ENCODE measurements at regions not wholly inside any gene's neighbourhood (a gene's known extent, or its start where the extent isn't known, plus 50 kb on each side); places are given as distances from the start of the nearest gene placed in this dataset.

- Histone ChIP-seq H3K9ac (no peak overlapping the region), H3K4me2 (no peak overlapping the region), H3K36me3 (no peaks in the 10 kb centered on the region), H3K9me3 (replicated peaks in 1 of 11) (peaks cover 6 to 15% (median 11%) of the 10 kb centered on the region in 11 experiments; a peak in 16 of 22 replicates), H3K4me3 (no peak overlapping the region), H3K4me1 (peaks cover 0 to 7% (median 0%) of the 10 kb centered on the region in 10 experiments; a peak in 3 of 20 replicates), H3K27me3 (no peaks in the 10 kb centered on the region), H4K20me1 (no peaks in the 10 kb centered on the region), H3K27ac (no peak overlapping the region)
- no peak for TF ChIP-seq Cebpa-rat (IDR thresholded peaks at IDR 0.05)
These were observed 525.2 kb upstream of the PBX1 start for GRCh38 chr1:164033782-164034181.

GRCh38 chr1:164040754-164041153 lies 518.2 kb upstream of the PBX1 start:
- Histone ChIP-seq H3K4me3 (no peak overlapping the region), H3K27me3 (no peaks in the 10 kb centered on the region), H3K4me2 (no peak overlapping the region), H3K36me3 (no peaks in the 10 kb centered on the region), H3K9ac (no peak overlapping the region), H4K20me1 (no peaks in the 10 kb centered on the region), H3K4me1 (peaks cover 0 to under 1% (median 0%) of the 10 kb centered on the region in 10 experiments; a peak in 3 of 20 replicates), H3K9me3 (replicated peaks in 1 of 11) (no peaks in the 10 kb centered on the region; a peak in 1 of 22 replicates), H3K27ac (no peak overlapping the region)
- TF ChIP-seq Cebpa-rat (IDR thresholded peaks at IDR 0.05), result no peak

- Histone ChIP-seq H3K27ac (no peak overlapping the region), H4K20me1 (no peaks in the 10 kb centered on the region), H3K27me3 (no peaks in the 10 kb centered on the region), H3K9ac (no peak overlapping the region), H3K36me3 (no peaks in the 10 kb centered on the region), H3K4me2 (no peak overlapping the region), H3K4me1 (no peaks in the 10 kb centered on the region), H3K4me3 (no peak overlapping the region), H3K9me3 (replicated peaks in 1 of 11) (no peaks in the 10 kb centered on the region)
- no peak for TF ChIP-seq Cebpa-rat (IDR thresholded peaks at IDR 0.05)
These were observed 507.2 kb upstream of the PBX1 start for GRCh38 chr1:164051782-164052181.

- Histone ChIP-seq H3K9me3 (replicated peaks in 1 of 11) (no peaks in the 10 kb centered on the region), H4K20me1 (no peaks in the 10 kb centered on the region), H3K4me3 (no peak overlapping the region), H3K27ac (no peak overlapping the region), H3K9ac (no peak overlapping the region), H3K36me3 (no peaks in the 10 kb centered on the region), H3K4me1 (peaks cover 0 to 4% (median 0%) of the 10 kb centered on the region in 10 experiments; a peak in 2 of 20 replicates), H3K27me3 (no peaks in the 10 kb centered on the region), H3K4me2 (no peak overlapping the region)
- no peak for TF ChIP-seq Cebpa-rat (IDR thresholded peaks at IDR 0.05)
These were observed 504.7 kb upstream of the PBX1 start for GRCh38 chr1:164054331-164054730.

- Histone ChIP-seq H3K27ac (no peak overlapping the region), H3K9ac (no peak overlapping the region), H3K36me3 (no peaks in the 10 kb centered on the region), H3K9me3 (replicated peaks in 1 of 11) (no peaks in the 10 kb centered on the region), H3K4me1 (peaks cover 0 to 4% (median 0%) of the 10 kb centered on the region in 10 experiments; a peak in 2 of 20 replicates), H3K27me3 (no peaks in the 10 kb centered on the region), H4K20me1 (no peaks in the 10 kb centered on the region), H3K4me3 (no peak overlapping the region), H3K4me2 (no peak overlapping the region)
- no peak for TF ChIP-seq Cebpa-rat (IDR thresholded peaks at IDR 0.05)
These were observed 500.8 kb upstream of the PBX1 start for GRCh38 chr1:164058198-164058597.

- TF ChIP-seq Cebpa-rat (IDR thresholded peaks at IDR 0.05), result no peak
- Histone ChIP-seq H3K4me1 (peaks cover 0 to 4% (median 0%) of the 10 kb centered on the region in 10 experiments; a peak in 2 of 20 replicates), H3K9me3 (replicated peaks in 1 of 11) (no peaks in the 10 kb centered on the region), H3K4me2 (no peak overlapping the region), H3K27ac (no peak overlapping the region), H3K27me3 (no peaks in the 10 kb centered on the region), H4K20me1 (no peaks in the 10 kb centered on the region), H3K4me3 (no peak overlapping the region), H3K36me3 (no peaks in the 10 kb centered on the region), H3K9ac (no peak overlapping the region)
These were observed 497.5 kb upstream of the PBX1 start for GRCh38 chr1:164061528-164061927.

GRCh38 chr1:164064501-164064900 lies 494.5 kb upstream of the PBX1 start:
- no peak for TF ChIP-seq Cebpa-rat (IDR thresholded peaks at IDR 0.05)
- H3K27ac ChIP-seq, result no peak overlapping the region
- H3K9ac ChIP-seq, result no peak overlapping the region
- 0 out of 22 replicates have a peak, but pooled peaks cover 0 to 4% (median 0%) of the 10 kb centered on the region in 11 experiments for H3K9me3 ChIP-seq (replicated peaks in 1 of 11)
- no peak overlapping the region; a peak in 1 of 22 replicates for H3K4me2 ChIP-seq
- no peaks in the 10 kb centered on the region for H3K27me3 ChIP-seq
- H3K4me3 ChIP-seq, result no peak overlapping the region
- H3K4me1 ChIP-seq, result no peaks in the 10 kb centered on the region
- no peaks in the 10 kb centered on the region for H3K36me3 ChIP-seq
- H4K20me1 ChIP-seq, result no peaks in the 10 kb centered on the region

GRCh38 chr1:164071288-164071687 lies 487.7 kb upstream of the PBX1 start:
- no peak overlapping the region for H3K27ac ChIP-seq
- H3K4me2 ChIP-seq, result no peak overlapping the region
- no peak overlapping the region for H3K9ac ChIP-seq
- no peaks in the 10 kb centered on the region for H4K20me1 ChIP-seq
- no peak for TF ChIP-seq Cebpa-rat (IDR thresholded peaks at IDR 0.05)
- H3K4me3 ChIP-seq, result no peak overlapping the region
- no peaks in the 10 kb centered on the region for H3K27me3 ChIP-seq
- H3K36me3 ChIP-seq, result no peaks in the 10 kb centered on the region
- H3K9me3 ChIP-seq (replicated peaks in 1 of 11), result peaks cover 16 to 41% (median 24%) of the 10 kb centered on the region in 11 experiments; a peak in 20 of 22 replicates
- no peaks in the 10 kb centered on the region for H3K4me1 ChIP-seq

- no peak overlapping the region for H3K27ac ChIP-seq
- no peak overlapping the region for H3K4me2 ChIP-seq
- H3K9ac ChIP-seq, result no peak overlapping the region
- H3K9me3 ChIP-seq (replicated peaks in 1 of 11), result peaks cover 0 to 10% (median 0%) of the 10 kb centered on the region in 11 experiments; a peak in 3 of 22 replicates
- TF ChIP-seq Cebpa-rat (IDR thresholded peaks at IDR 0.05), result no peak
- H3K36me3 ChIP-seq, result no peaks in the 10 kb centered on the region
- no peak overlapping the region for H3K4me3 ChIP-seq
- no peaks in the 10 kb centered on the region for H3K27me3 ChIP-seq
- no peaks in the 10 kb centered on the region for H4K20me1 ChIP-seq
- H3K4me1 ChIP-seq, result peaks cover 0 to 3% (median 0%) of the 10 kb centered on the region in 10 experiments; a peak in 1 of 20 replicates
These were observed 472.2 kb upstream of the PBX1 start for GRCh38 chr1:164086832-164087231.

- H3K4me3 ChIP-seq, result no peak overlapping the region
- no peak for TF ChIP-seq Cebpa-rat (IDR thresholded peaks at IDR 0.05)
- H3K27ac ChIP-seq, result no peak overlapping the region
- no peaks in the 10 kb centered on the region for H3K27me3 ChIP-seq
- H3K4me2 ChIP-seq, result no peak overlapping the region; a peak in 1 of 22 replicates
- H3K36me3 ChIP-seq, result no peaks in the 10 kb centered on the region
- H3K9ac ChIP-seq, result no peak overlapping the region
- H3K4me1 ChIP-seq, result peaks cover 0 to 3% (median 0%) of the 10 kb centered on the region in 10 experiments; a peak in 1 of 20 replicates
- H4K20me1 ChIP-seq, result no peaks in the 10 kb centered on the region
- H3K9me3 ChIP-seq (replicated peaks in 1 of 11), result peaks cover 7 to 18% (median 10%) of the 10 kb centered on the region in 11 experiments
These were observed 471.0 kb upstream of the PBX1 start for GRCh38 chr1:164087906-164088453.
